Uterus (tissue), 3 donors: ENCODE measurements at regions not wholly inside any gene's neighbourhood (a gene's known extent, or its start where the extent isn't known, plus 50 kb on each side); places are given as distances from the start of the nearest gene placed in this dataset.

Source experiments
- DNase-seq, 2 donors: peaks; one replicate each; pipeline ENCODE4 v3.0.0-alpha.2; 2019 to 2020
- H3K27ac ChIP-seq, 2 donors: fragments of 200-600 bp; sonication (generic); 1 replicate in 1 of 2; 2 replicates in 1 of 2; pipeline ENCODE4 v1.5.1; 2016 to 2018
- H3K27me3 ChIP-seq, 2 donors: fragments of 200-600 bp; sonication (generic); one replicate each; pipeline ENCODE4 v1.5.1; 2018 to 2019; ENCODE audit warnings: control low read depth in 1 of 2
- H3K36me3 ChIP-seq, 2 donors: fragments of 200-600 bp; sonication (generic); one replicate each; pipeline ENCODE4 v1.5.1; 2019; ENCODE audit warnings: control low read depth in 1 of 2
- H3K4me1 ChIP-seq, 2 donors: fragments of 200-600 bp; sonication (generic); one replicate each; pipeline ENCODE4 v1.5.1; 2018 to 2019; ENCODE audit warnings: control low read depth in 1 of 2
- H3K4me3 ChIP-seq, 2 donors: fragments of 200-600 bp; sonication (generic); 1 replicate in 1 of 2; 2 replicates in 1 of 2; pipeline ENCODE4 v1.5.1; 2018 to 2019; ENCODE audit warnings: mild to moderate bottlenecking in 1 of 2
- H3K9me3 ChIP-seq, 2 donors: fragments of 200-600 bp; sonication (generic); one replicate each; pipeline ENCODE4 v1.5.1; 2019; ENCODE audit warnings: control low read depth in 1 of 2
- POLR2A ChIP-seq, 2 donors: fragments of 450-650 bp; IDR thresholded peaks; one replicate each; pipeline ENCODE4 v1.6.1; 2016; ENCODE audit warnings: antibody characterized with exemption in 2 of 2, mild to moderate bottlenecking in 1 of 2, moderate library complexity in 1 of 2
- intact Hi-C: fragments of 100-400 bp; cut with DNase I; formaldehyde crosslinking; loops from one replicate; pipeline ENCODE4 v1.15.1; 2023; ENCODE audit warnings: low total_unique reads
- TF ChIP-seq, protein P1 (sequence below), 4 experiments: fragments of 200-600 bp in 2 of 4; fragments of 450-650 bp in 2 of 4; sonication (generic) in 2 of 4; IDR thresholded peaks; one replicate each; pipeline ENCODE4 v1.5.1; 2016 to 2019; ENCODE audit warnings: antibody characterized with exemption in 4 of 4, mild to moderate bottlenecking in 2 of 4, moderate library complexity in 1 of 4
- donor health status: DM: yes; HTN: yes; CAD: no.

DNA sequence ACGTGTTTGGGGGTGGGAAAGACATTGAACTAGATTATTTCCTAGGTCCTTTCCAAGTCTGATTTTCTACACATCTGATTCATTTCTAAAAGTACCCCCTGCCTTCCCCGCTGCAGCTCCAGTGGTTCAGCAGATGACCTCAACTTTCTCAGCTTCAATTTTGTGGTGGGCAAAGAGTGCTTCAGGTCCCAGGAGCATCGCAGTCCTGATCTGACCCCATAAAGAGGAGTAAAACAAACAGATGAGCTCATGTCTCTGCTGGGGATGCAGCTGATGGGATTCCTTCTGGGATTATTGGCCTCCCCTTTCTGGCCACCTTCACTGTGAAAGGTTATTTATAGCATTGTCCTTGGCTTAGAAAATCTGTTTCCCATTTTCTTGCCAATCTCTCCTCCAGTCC lies 337.0 kb upstream of the PLXNA2 start:
- Histone ChIP-seq H3K36me3 (no peaks in the 10 kb centered on the region), H3K27me3 (no peaks in the 10 kb centered on the region), H3K4me1 (no peaks in the 10 kb centered on the region), H3K27ac (no peak overlapping the region), H3K9me3 (no peaks in the 10 kb centered on the region), H3K4me3 (no peak overlapping the region)
- DNase-seq = no peak
- TF ChIP-seq, protein P1, sequence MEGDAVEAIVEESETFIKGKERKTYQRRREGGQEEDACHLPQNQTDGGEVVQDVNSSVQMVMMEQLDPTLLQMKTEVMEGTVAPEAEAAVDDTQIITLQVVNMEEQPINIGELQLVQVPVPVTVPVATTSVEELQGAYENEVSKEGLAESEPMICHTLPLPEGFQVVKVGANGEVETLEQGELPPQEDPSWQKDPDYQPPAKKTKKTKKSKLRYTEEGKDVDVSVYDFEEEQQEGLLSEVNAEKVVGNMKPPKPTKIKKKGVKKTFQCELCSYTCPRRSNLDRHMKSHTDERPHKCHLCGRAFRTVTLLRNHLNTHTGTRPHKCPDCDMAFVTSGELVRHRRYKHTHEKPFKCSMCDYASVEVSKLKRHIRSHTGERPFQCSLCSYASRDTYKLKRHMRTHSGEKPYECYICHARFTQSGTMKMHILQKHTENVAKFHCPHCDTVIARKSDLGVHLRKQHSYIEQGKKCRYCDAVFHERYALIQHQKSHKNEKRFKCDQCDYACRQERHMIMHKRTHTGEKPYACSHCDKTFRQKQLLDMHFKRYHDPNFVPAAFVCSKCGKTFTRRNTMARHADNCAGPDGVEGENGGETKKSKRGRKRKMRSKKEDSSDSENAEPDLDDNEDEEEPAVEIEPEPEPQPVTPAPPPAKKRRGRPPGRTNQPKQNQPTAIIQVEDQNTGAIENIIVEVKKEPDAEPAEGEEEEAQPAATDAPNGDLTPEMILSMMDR (IDR thresholded peaks at IDR 0.05) = no peak
- TF ChIP-seq POLR2A (IDR thresholded peaks at IDR 0.05) = no peak
- intact Hi-C loops = no loop called here

DNA sequence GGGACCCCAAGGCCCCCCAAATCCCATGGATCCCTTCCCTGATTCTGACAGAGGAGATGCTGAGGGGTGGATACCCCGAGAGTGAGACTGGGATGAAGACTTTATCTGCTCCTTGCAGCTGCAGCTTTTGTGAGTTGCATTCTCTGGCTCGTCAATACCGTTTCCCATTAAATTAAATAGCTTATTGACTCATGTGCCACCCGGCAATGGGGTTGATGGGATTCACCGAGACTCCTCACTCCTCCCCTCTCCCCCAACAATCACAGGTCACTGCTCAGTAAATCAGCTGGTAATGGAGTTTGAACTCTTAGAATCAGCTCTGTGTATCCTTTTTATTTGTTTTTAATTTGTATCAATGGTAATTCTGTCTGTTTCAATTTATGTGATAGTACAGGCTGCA lies 337.5 kb upstream of the PLXNA2 start:
- Histone ChIP-seq H3K9me3 (no peaks in the 10 kb centered on the region), H3K4me1 (no peaks in the 10 kb centered on the region), H3K27ac (no peak overlapping the region), H3K27me3 (no peaks in the 10 kb centered on the region), H3K36me3 (no peaks in the 10 kb centered on the region), H3K4me3 (no peak overlapping the region)
- intact Hi-C loops = no loop called here
- no peak for DNase-seq
- TF ChIP-seq, protein P1 (IDR thresholded peaks at IDR 0.05) = no peak
- TF ChIP-seq POLR2A (IDR thresholded peaks at IDR 0.05) = no peak

DNA sequence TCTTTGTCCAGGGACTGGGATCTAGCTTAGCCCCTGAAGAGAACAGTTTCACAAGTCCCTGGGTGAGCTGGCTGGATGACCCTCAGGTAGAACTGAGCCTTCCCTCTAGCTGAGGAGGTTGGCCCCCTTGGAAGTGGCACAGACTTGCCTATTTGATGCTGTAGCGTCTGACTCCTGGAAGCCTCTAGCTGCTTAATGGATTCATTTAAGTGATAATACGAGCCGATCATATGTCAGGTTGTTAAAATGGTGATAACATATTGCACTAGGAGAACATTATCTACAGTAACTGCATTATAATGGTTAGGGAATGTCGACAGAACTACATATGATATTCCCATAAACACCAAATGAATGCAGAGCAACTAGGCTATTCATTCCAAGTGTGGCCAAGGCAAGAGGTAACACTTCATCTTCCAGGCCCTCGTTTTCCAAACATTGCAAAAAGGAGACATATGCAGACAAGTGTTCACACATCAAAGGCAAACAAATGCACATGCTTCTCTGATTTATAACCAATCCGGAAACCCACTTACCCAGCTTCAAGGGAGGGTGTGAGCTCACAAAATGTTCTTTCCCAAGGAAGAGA lies 340.1 kb upstream of the PLXNA2 start:
- intact Hi-C loops = no loop called here
- Histone ChIP-seq H3K36me3 (no peaks in the 10 kb centered on the region), H3K27me3 (no peaks in the 10 kb centered on the region), H3K9me3 (no peaks in the 10 kb centered on the region), H3K4me1 (no peaks in the 10 kb centered on the region), H3K27ac (no peak overlapping the region), H3K4me3 (no peak overlapping the region)
- no peak for TF ChIP-seq POLR2A (IDR thresholded peaks at IDR 0.05)
- no peak for DNase-seq

DNA sequence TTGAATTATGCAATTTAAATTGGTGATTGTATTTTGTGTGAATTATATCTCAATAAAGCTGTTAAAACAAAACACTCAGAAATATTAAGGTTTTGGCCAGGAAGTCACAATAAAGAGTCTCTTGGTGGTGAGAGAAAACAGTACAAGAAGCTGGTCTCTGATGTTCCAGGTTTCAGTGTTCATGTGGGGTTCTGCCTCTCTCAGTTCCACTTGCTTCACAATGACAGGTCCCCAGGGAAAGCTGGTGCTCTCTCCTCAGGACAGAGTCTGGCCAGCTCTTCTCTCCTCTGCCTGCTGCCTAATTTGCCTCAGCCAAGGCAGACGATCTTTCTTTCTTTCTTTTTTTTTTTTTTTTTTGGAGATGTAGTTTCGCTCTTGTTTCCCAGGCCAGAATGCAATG lies 342.9 kb upstream of the PLXNA2 start:
- no peaks in the 10 kb centered on the region for H3K27me3 ChIP-seq
- no peaks in the 10 kb centered on the region for H3K4me1 ChIP-seq
- no peaks in the 10 kb centered on the region for H3K36me3 ChIP-seq
- TF ChIP-seq POLR2A (IDR thresholded peaks at IDR 0.05) = no peak
- TF ChIP-seq, protein P1 (IDR thresholded peaks at IDR 0.05) = no peak
- H3K27ac ChIP-seq = no peak overlapping the region
- no peak for DNase-seq
- no peaks in the 10 kb centered on the region for H3K9me3 ChIP-seq
- intact Hi-C loops = no loop called here
- H3K4me3 ChIP-seq = no peak overlapping the region

DNA sequence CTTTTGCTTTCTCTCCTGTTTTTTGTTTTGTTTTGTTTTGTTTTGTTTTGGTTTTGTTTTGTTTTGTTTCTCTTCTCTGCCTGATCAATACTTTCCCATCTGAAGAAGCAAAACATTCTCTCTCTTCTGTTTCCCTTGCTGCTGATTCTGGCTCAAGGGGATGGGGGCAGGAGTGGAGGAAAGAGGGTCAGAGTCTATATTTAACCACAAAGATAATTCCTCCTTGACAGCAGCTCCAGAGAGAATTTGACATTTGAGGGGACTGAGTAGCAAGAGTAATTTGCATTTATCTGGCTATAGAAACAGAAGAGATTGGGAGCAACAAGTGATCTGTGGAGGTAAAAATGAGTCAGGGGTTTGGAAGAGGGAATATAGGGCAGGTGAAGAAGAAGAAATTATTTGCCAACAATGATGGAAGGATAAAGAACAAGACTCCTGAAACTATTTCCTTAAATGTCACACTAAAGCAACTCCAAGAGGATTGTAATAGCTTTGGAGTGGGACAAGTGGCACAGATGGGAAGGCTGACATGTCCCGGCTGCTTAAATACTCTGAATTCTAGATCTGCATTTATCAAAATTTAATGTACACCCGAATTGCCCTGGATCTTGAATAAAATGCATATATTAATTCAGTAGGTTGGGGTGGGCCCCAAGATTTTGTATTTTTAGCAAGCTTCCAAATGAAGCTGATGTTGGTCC lies 349.3 kb upstream of the PLXNA2 start:
- no peak for TF ChIP-seq POLR2A (IDR thresholded peaks at IDR 0.05)
- TF ChIP-seq, protein P1 (IDR thresholded peaks at IDR 0.05) = no peak
- no peak for DNase-seq
- Histone ChIP-seq H3K27ac (no peak overlapping the region), H3K4me3 (no peak overlapping the region), H3K27me3 (no peaks in the 10 kb centered on the region), H3K36me3 (no peaks in the 10 kb centered on the region), H3K4me1 (no peaks in the 10 kb centered on the region), H3K9me3 (no peaks in the 10 kb centered on the region)
- intact Hi-C loops = no loop called here
